ACC112 (cell line): ENCODE measurements at regions not wholly inside any gene's neighbourhood (a gene's known extent, or its start where the extent isn't known, plus 50 kb on each side); places are given as distances from the start of the nearest gene placed in this dataset.

Source experiments
- H2AFZ ChIP-seq: fragments of 200-600 bp; sonication (generic); one replicate; pipeline ENCODE4 v1.6.0; 2017; ENCODE audit warnings: antibody characterized with exemption, low read length; ENCODE audit not compliant: unreplicated experiment
- H3K27ac ChIP-seq: fragments of 200-600 bp; sonication (generic); 2 replicates; pipeline ENCODE4 v1.5.1; 2014; ENCODE audit warnings: low read depth, mild to moderate bottlenecking, antibody characterized with exemption, low read length, moderate library complexity
- H3K27me3 ChIP-seq: fragments of 200-600 bp; sonication (generic); 2 replicates; pipeline ENCODE4 v1.6.1; 2014; ENCODE audit warnings: mild to moderate bottlenecking, antibody characterized with exemption, low read length, moderate library complexity, mixed read lengths; ENCODE audit not compliant: insufficient read depth
- H3K36me3 ChIP-seq: fragments of 200-600 bp; sonication (generic); 2 replicates; pipeline ENCODE4 v1.6.1; 2016; ENCODE audit warnings: mild to moderate bottlenecking, antibody characterized with exemption, low read length, moderate library complexity, mixed read lengths; ENCODE audit not compliant: insufficient read depth
- H3K4me1 ChIP-seq: fragments of 200-600 bp; sonication (generic); one replicate; pipeline ENCODE4 v1.6.1; 2016; ENCODE audit warnings: low read length, mixed read lengths; ENCODE audit not compliant: insufficient read depth, unreplicated experiment, control insufficient read depth
- H3K4me3 ChIP-seq: fragments of 200-600 bp; sonication (generic); 2 replicates; pipeline ENCODE4 v1.5.1; 2014; ENCODE audit warnings: mild to moderate bottlenecking, low read depth, low read length
- H3K79me2 ChIP-seq: fragments of 200-600 bp; sonication (generic); one replicate; pipeline ENCODE4 v1.6.0; 2016; ENCODE audit warnings: low read length; ENCODE audit not compliant: control insufficient read depth, unreplicated experiment, insufficient read depth

GRCh38 chr3:67788396-67788795, 134.0 kb upstream of the SUCLG2 start:
- H2AFZ ChIP-seq = no peak overlapping the region

GRCh38 chr3:67783281-67784250, 129.2 kb upstream of the SUCLG2 start:
- Histone ChIP-seq H3K79me2 (no peaks in the 10 kb centered on the region), H3K27ac (no peak overlapping the region), H3K4me1 (peaks cover 3% of the 10 kb centered on the region), H2AFZ (no peak overlapping the region), H3K4me3 (no peak overlapping the region), H3K27me3 (no peaks in the 10 kb centered on the region), H3K36me3 (no peaks in the 10 kb centered on the region)

More at GRCh38 chr3:67788396-67788795, 134.0 kb upstream of the SUCLG2 start:
- H3K36me3 ChIP-seq = no peaks in the 10 kb centered on the region
- no peak overlapping the region for H3K4me3 ChIP-seq
- 0 out of 2 replicates have a peak, but pooled peaks cover 3% of the 10 kb centered on the region for H3K27me3 ChIP-seq
- no peaks in the 10 kb centered on the region for H3K4me1 ChIP-seq
- H3K27ac ChIP-seq = no peak overlapping the region
- no peaks in the 10 kb centered on the region for H3K79me2 ChIP-seq

- peaks cover 3% of the 10 kb centered on the region for H3K4me1 ChIP-seq
- H3K4me3 ChIP-seq = no peak overlapping the region
- H3K36me3 ChIP-seq = no peaks in the 10 kb centered on the region
- no peak overlapping the region for H3K27ac ChIP-seq
- H3K27me3 ChIP-seq = no peaks in the 10 kb centered on the region
- no peaks in the 10 kb centered on the region for H3K79me2 ChIP-seq
- no peak overlapping the region for H2AFZ ChIP-seq
Measured at GRCh38 chr3:67781871-67782270, 127.5 kb upstream of the SUCLG2 start.

- Histone ChIP-seq H2AFZ (no peak overlapping the region), H3K27ac (no peak overlapping the region), H3K79me2 (no peaks in the 10 kb centered on the region), H3K4me3 (no peak overlapping the region), H3K4me1 (peaks cover 3% of the 10 kb centered on the region), H3K36me3 (no peaks in the 10 kb centered on the region), H3K27me3 (no peaks in the 10 kb centered on the region)
Measured at GRCh38 chr3:67781218-67781617, 126.8 kb upstream of the SUCLG2 start.

GRCh38 chr3:67774676-67775075, 120.3 kb upstream of the SUCLG2 start:
- Histone ChIP-seq H3K79me2 (no peaks in the 10 kb centered on the region), H3K27me3 (peaks cover 2% of the 10 kb centered on the region; the same call in 1 of the 2 replicates), H3K4me3 (no peak overlapping the region), H3K4me1 (no peaks in the 10 kb centered on the region), H3K27ac (no peak overlapping the region), H3K36me3 (no peaks in the 10 kb centered on the region), H2AFZ (no peak overlapping the region)

DNA sequence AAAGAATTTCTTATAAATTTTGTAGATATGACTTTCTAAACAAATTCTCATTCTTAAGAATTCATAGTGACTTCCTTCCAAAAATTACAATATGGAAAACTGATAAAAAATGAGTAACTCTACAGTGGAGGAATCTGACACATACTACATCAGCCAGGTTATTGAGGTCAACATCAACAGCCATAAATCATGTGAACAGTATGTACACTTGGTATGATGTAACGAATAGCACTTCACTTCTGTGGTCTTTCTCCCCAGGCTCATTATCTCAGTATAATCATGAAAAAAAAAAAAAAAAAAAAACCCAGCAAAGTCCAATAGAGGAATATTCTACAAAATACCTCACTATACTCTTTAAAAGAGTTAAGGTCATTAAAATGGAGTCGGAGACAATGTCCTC, 111.2 kb upstream of the SUCLG2 start:
- Histone ChIP-seq H3K4me3 (no peak overlapping the region), H2AFZ (no peak overlapping the region), H3K27ac (no peak overlapping the region), H3K36me3 (no peaks in the 10 kb centered on the region), H3K27me3 (no peaks in the 10 kb centered on the region), H3K79me2 (no peaks in the 10 kb centered on the region), H3K4me1 (no peaks in the 10 kb centered on the region)

DNA sequence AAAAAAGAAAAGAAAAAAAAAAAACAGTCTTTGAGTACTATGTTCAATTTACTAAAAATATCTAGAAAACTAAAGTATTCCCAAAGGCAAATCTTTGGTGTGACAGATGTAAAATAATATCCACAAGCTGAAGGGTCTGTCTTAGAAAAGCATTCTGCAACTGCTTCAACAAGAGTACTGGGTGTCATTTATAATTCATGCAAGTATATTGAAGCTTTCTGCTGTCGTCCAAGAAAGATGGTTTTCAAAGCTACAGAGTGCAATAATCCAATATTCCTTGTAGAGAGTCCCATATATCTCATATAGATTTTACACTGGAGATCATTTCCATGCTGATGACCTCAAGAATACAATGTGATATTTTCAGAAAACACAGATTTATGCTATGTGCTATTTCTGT, 90.9 kb upstream of the SUCLG2 start:
- H3K79me2 ChIP-seq = no peaks in the 10 kb centered on the region

GRCh38 chr3:67744699-67745098, 90.3 kb upstream of the SUCLG2 start:
- no peaks in the 10 kb centered on the region for H3K4me1 ChIP-seq
- H3K27ac ChIP-seq = no peak overlapping the region
- H3K4me3 ChIP-seq = no peak overlapping the region
- H3K27me3 ChIP-seq = no peaks in the 10 kb centered on the region
- H2AFZ ChIP-seq = no peak overlapping the region
- no peaks in the 10 kb centered on the region for H3K36me3 ChIP-seq
- H3K79me2 ChIP-seq = no peaks in the 10 kb centered on the region

More for the DNA sequence above, 90.9 kb upstream of the SUCLG2 start:
- Histone ChIP-seq H3K27me3 (no peaks in the 10 kb centered on the region), H3K36me3 (no peaks in the 10 kb centered on the region), H3K27ac (no peak overlapping the region), H3K4me3 (no peak overlapping the region), H2AFZ (no peak overlapping the region), H3K4me1 (no peaks in the 10 kb centered on the region)

DNA sequence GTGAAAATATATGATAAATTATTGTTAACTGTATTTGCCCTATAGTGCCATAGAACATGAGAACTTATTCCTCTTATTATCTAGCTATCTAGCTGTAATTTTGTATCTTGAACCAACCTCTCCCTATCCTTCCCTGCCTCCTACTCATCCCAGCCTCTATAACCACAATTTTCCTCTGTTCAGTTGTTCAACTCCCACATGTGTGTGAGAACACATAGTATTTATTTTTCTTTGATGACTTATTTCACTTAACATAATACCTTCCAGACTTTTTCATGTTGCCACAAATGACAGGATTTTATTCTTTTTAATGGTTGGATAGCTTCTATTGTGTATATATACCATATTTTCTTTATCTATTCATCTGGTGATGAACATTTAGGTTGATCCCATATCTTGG, 85.4 kb upstream of the SUCLG2 start:
- Histone ChIP-seq H3K36me3 (no peaks in the 10 kb centered on the region), H3K4me3 (no peak overlapping the region), H3K79me2 (no peaks in the 10 kb centered on the region), H3K4me1 (no peaks in the 10 kb centered on the region), H3K27ac (no peak overlapping the region), H3K27me3 (no peaks in the 10 kb centered on the region), H2AFZ (no peak overlapping the region)

GRCh38 chr3:67737906-67738865, 83.8 kb upstream of the SUCLG2 start:
- Histone ChIP-seq H3K27ac (no peak overlapping the region), H3K36me3 (no peaks in the 10 kb centered on the region), H3K4me1 (no peaks in the 10 kb centered on the region), H3K79me2 (no peaks in the 10 kb centered on the region), H2AFZ (no peak overlapping the region), H3K4me3 (no peak overlapping the region), H3K27me3 (no peaks in the 10 kb centered on the region)
